Panc1 (cell line): ENCODE measurements at regions not wholly inside any gene's neighbourhood (a gene's known extent, or its start where the extent isn't known, plus 50 kb on each side); places are given as distances from the start of the nearest gene placed in this dataset.

Source experiments
- ATAC-seq: fragments of 200-7000 bp; cut with Tn5 transposase; 2 replicates; pipeline ENCODE4 v1.9.1; 2020; ENCODE audit warnings: mild to moderate bottlenecking, moderate library complexity
- BruUV-seq: library from RNA; stranded (reverse); fragments of 400-500 nt; replicated peaks from 2 replicates; lab custom pipeline; 2021; lab: Mats Ljungman, UMichigan
- CTCF ChIA-PET: fragments of 300-600 bp; sonication (Branson Sonifier 250); formaldehyde crosslinking; loops from one replicate; lab custom pipeline; 2022; ENCODE audit warnings: antibody characterized with exemption; lab: Charles Lee
- POLR2A ChIA-PET: fragments of 300-600 bp; sonication (Branson Sonifier 250); formaldehyde crosslinking; loops from one replicate; lab custom pipeline; 2022; ENCODE audit warnings: antibody characterized with exemption; lab: Charles Lee
- DNase-seq: peaks from one replicate; pipeline ENCODE4 v3.0.0-alpha.2; 2010; ENCODE audit warnings: low read depth, low spot score
- H3K27ac ChIP-seq: 2 replicates; pipeline ENCODE4 v1.5.1; 2011; ENCODE audit warnings: mild to moderate bottlenecking, low read length, inconsistent platforms
- H3K27me3 ChIP-seq: fragments of 200-500 bp; sonication (Bioruptor generic); 2 replicates; pipeline ENCODE4 v1.6.0; 2014; ENCODE audit warnings: low read length, inconsistent platforms; ENCODE audit not compliant: control insufficient read depth, insufficient read depth
- H3K36me3 ChIP-seq: fragments of 200-500 bp; sonication (Bioruptor generic); 2 replicates; pipeline ENCODE4 v1.5.1; 2014; ENCODE audit warnings: inconsistent platforms, mild to moderate bottlenecking, low read length, moderate library complexity; ENCODE audit not compliant: control insufficient read depth, insufficient read depth
- H3K4me1 ChIP-seq: 2 replicates; pipeline ENCODE4 v1.5.1; 2011; ENCODE audit warnings: inconsistent platforms, mild to moderate bottlenecking, low read length, moderate library complexity; ENCODE audit not compliant: control insufficient read depth, insufficient read depth
- H3K4me3 ChIP-seq, 2 experiments: 2 replicates each; pipeline ENCODE4 v1.5.1; 2011 to 2012; ENCODE audit warnings: low read depth in 2 of 2, low read length in 2 of 2, mild to moderate bottlenecking in 2 of 2, inconsistent platforms in 1 of 2, moderate library complexity in 1 of 2
- H3K9me3 ChIP-seq: fragments of 200-500 bp; sonication (Bioruptor generic); 2 replicates; pipeline ENCODE4 v1.5.1; 2014; ENCODE audit warnings: low read depth, mild to moderate bottlenecking, inconsistent platforms, low read length, moderate library complexity; ENCODE audit not compliant: control insufficient read depth, insufficient read depth
- CTCF ChIP-seq: fragments of 450-650 bp; IDR thresholded peaks from 2 replicates; pipeline ENCODE4 v1.5.1; 2017; ENCODE audit warnings: mild to moderate bottlenecking
- POLR2AphosphoS5 ChIP-seq: IDR thresholded peaks from 2 replicates; pipeline ENCODE4 v1.6.1; 2012; ENCODE audit warnings: mild to moderate bottlenecking, low read depth, low read length, moderate library complexity
- REST ChIP-seq, 2 experiments: IDR thresholded peaks; 2 replicates each; pipeline ENCODE4 v1.6.1; 2011 to 2012; ENCODE audit warnings: low read depth in 2 of 2, control low read depth in 1 of 2, low read length in 1 of 2, mild to moderate bottlenecking in 1 of 2, moderate library complexity in 1 of 2; ENCODE audit not compliant: insufficient read depth in 1 of 2
- SIN3A ChIP-seq: IDR thresholded peaks from 2 replicates; pipeline ENCODE4 v1.6.1; 2012; ENCODE audit warnings: low read depth, mild to moderate bottlenecking, low read length, moderate library complexity, borderline replicate concordance; ENCODE audit not compliant: insufficient read depth
- TCF7L2 ChIP-seq: IDR thresholded peaks from 2 replicates; pipeline ENCODE4 v1.6.1; 2011; ENCODE audit warnings: mild to moderate bottlenecking, low read depth, low read length, inconsistent platforms
- in situ Hi-C: cut with HindIII; loops from 2 replicates; pipeline ENCODE4 v1.10.0; 2016; ENCODE audit warnings: low sequenced_read_pairs, low pct_unique_long_range_greater_than_20kb
- intact Hi-C: fragments of 100-400 bp; cut with micrococcal nuclease; formaldehyde crosslinking; loops from one replicate; pipeline ENCODE4 v1.10.0; 2022; ENCODE audit not compliant: unreplicated experiment

- no peaks in the 10 kb centered on the region for H3K4me1 ChIP-seq
- H3K27me3 ChIP-seq, result no peaks in the 10 kb centered on the region
- POLR2A ChIA-PET, result no interaction called here
- in situ Hi-C loops, result no loop called here
- DNase-seq (no peak), ATAC-seq (no peak)
- H3K4me3 ChIP-seq, result no peak overlapping the region
- no peaks in the 10 kb centered on the region for H3K36me3 ChIP-seq
- no peak for TF ChIP-seq POLR2AphosphoS5
- no peak for TF ChIP-seq REST (IDR thresholded peaks at IDR 0.05; ENCODE audit: insufficient read depth in 1 of 2, low read depth in 2 of 2, low read length in 1 of 2)
- TF ChIP-seq CTCF, result no peak
- TF ChIP-seq TCF7L2, result no peak
- CTCF ChIA-PET, result no interaction called here
- no TSS peak for BruUV-seq
- intact Hi-C loops, result no loop called here
- no peaks in the 10 kb centered on the region for H3K9me3 ChIP-seq
- H3K27ac ChIP-seq, result no peak overlapping the region
Measured at GRCh38 chrX:75873993-75874392, 88.9 kb upstream of the MAGEE2 start.

- in situ Hi-C loops, result no loop called here
- no peak for ATAC-seq
- Histone ChIP-seq H3K27me3 (no peaks in the 10 kb centered on the region), H3K4me1 (no peaks in the 10 kb centered on the region), H3K9me3 (no peaks in the 10 kb centered on the region), H3K36me3 (no peaks in the 10 kb centered on the region), H3K27ac (no peak overlapping the region), H3K4me3 (no peak overlapping the region)
- TF ChIP-seq SIN3A (no peak), CTCF (no peak), TCF7L2 (no peak), REST (IDR thresholded peaks at IDR 0.05; ENCODE audit: insufficient read depth in 1 of 2, low read depth in 2 of 2, low read length in 1 of 2) (no peak), POLR2AphosphoS5 (no peak)
- no peak for DNase-seq
- intact Hi-C loops, result no loop called here
- CTCF ChIA-PET, result no interaction called here
- no TSS peak for BruUV-seq
- POLR2A ChIA-PET, result no interaction called here
Measured at GRCh38 chrX:75883446-75883845, 98.4 kb upstream of the MAGEE2 start.
